PC-9 (cell line): ENCODE measurements at regions not wholly inside any gene's neighbourhood (a gene's known extent, or its start where the extent isn't known, plus 50 kb on each side); places are given as distances from the start of the nearest gene placed in this dataset.

Experiments used
- CTCF ChIP-seq: fragments of 200-600 bp; sonication (generic); conservative IDR thresholded peaks from 2 replicates; pipeline ENCODE4 v1.6.1; 2017; ENCODE audit warnings: mixed run types, antibody characterized with exemption, mild to moderate bottlenecking, moderate library complexity
- EZH2 ChIP-seq: fragments of 200-600 bp; sonication (generic); IDR thresholded peaks from 2 replicates; pipeline ENCODE4 v1.8.0; 2017; ENCODE audit warnings: antibody characterized with exemption, low read depth

- no peak for TF ChIP-seq CTCF
- TF ChIP-seq EZH2: no peak
Measured at GRCh38 chr6:113696960-113697359, 160.2 kb upstream of the MARCKS start.
